Mucosa of descending colon (tissue), 3 donors: ENCODE measurements at regions not wholly inside any gene's neighbourhood (a gene's known extent, or its start where the extent isn't known, plus 50 kb on each side); places are given as distances from the start of the nearest gene placed in this dataset.

Source experiments
- ATAC-seq: fragments of 200-7000 bp; cut with Tn5 transposase; one replicate; pipeline ENCODE4 v1.9.1; 2020; ENCODE audit warnings: mild to moderate bottlenecking, moderate library complexity
- DNase-seq, 3 donors: peaks; one replicate each; pipeline ENCODE4 v3.0.0-alpha.2; 2020
- H3K36me3 ChIP-seq: fragments of 200-600 bp; one replicate; pipeline ENCODE4 v1.8.0; 2021; ENCODE audit warnings: low read depth, mild to moderate bottlenecking
- H3K4me1 ChIP-seq: fragments of 200-600 bp; one replicate; pipeline ENCODE4 v1.8.0; 2021; ENCODE audit warnings: low read depth, mild to moderate bottlenecking
- H3K4me3 ChIP-seq: fragments of 200-600 bp; one replicate; pipeline ENCODE4 v1.8.0; 2021; ENCODE audit warnings: mild to moderate bottlenecking
- H3K9me3 ChIP-seq: fragments of 200-600 bp; one replicate; pipeline ENCODE4 v1.8.0; 2021; ENCODE audit warnings: mild to moderate bottlenecking
- intact Hi-C, 2 donors: fragments of 100-400 bp; cut with DNase I in 1 of 2; cut with micrococcal nuclease in 1 of 2; formaldehyde crosslinking; loops; one replicate each; pipeline versions ENCODE4 v1.11.0 to v1.11.1; 2022; cut with DNase I, micrococcal nuclease
- TF ChIP-seq, protein P1 (sequence below): fragments of 200-600 bp; IDR thresholded peaks from one replicate; pipeline ENCODE4 v1.8.0; 2022; ENCODE audit warnings: antibody characterized with exemption, mild to moderate bottlenecking
- donor health status: DM: no; HTN: no; CAD: no; lungs with moderate emphysema.
- donor health status: DM: no; HTN: no; CAD: no.
- donor health status: DM: no; HTN: yes; CAD: no.

DNA sequence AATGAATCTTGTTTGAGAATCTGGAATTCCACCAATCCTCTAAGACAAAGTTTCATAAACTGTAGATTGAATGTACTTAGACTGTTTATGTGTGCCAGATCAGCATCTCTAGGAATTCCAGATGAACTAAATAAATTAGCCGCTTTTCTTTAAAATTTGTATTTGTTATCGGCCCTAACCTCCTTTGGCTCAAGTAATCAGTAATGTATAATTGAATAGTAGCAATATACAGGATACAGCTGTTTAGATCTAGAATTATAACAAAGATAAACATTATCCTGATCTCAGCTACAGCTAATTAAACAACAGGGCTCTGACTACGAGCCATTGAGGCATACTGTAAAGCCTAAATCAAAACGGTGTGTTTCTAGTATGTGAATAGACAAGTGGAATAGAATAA lies 120.3 kb downstream of the CYB561 start:
- H3K4me1 ChIP-seq: no peaks in the 10 kb centered on the region
- no peak overlapping the region for H3K4me3 ChIP-seq
- DNase-seq: no peak
- TF ChIP-seq, protein P1, sequence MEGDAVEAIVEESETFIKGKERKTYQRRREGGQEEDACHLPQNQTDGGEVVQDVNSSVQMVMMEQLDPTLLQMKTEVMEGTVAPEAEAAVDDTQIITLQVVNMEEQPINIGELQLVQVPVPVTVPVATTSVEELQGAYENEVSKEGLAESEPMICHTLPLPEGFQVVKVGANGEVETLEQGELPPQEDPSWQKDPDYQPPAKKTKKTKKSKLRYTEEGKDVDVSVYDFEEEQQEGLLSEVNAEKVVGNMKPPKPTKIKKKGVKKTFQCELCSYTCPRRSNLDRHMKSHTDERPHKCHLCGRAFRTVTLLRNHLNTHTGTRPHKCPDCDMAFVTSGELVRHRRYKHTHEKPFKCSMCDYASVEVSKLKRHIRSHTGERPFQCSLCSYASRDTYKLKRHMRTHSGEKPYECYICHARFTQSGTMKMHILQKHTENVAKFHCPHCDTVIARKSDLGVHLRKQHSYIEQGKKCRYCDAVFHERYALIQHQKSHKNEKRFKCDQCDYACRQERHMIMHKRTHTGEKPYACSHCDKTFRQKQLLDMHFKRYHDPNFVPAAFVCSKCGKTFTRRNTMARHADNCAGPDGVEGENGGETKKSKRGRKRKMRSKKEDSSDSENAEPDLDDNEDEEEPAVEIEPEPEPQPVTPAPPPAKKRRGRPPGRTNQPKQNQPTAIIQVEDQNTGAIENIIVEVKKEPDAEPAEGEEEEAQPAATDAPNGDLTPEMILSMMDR: no peak
- no peaks in the 10 kb centered on the region for H3K9me3 ChIP-seq
- intact Hi-C loops: no loop called here
- ATAC-seq: no peak
- H3K36me3 ChIP-seq: no peaks in the 10 kb centered on the region

DNA sequence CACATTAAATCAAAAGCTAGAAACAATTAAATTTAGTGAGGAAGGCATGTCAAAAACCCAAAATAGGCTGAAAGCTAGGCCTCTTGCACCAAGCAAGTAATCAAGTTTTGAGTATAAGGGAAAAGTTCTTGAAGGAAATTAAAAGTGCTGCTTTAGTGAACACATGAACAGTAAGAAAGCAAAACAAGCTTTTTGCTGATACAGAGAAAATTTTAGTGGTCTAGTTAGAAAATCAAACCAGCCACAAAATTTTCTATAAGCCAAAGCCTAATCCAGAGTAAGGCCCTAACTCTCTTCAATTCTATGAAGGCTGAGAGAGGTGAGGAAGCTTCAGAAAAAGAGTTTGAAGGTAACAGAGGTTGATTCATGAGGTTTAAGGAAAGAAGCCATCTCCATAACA lies 116.2 kb downstream of the CYB561 start:
- no peaks in the 10 kb centered on the region for H3K36me3 ChIP-seq
- no peak overlapping the region for H3K4me3 ChIP-seq
- no peaks in the 10 kb centered on the region for H3K9me3 ChIP-seq
- H3K4me1 ChIP-seq: no peaks in the 10 kb centered on the region
- intact Hi-C loops: no loop called here
- TF ChIP-seq, protein P1: no peak
- ATAC-seq (no peak), DNase-seq (no peak)

DNA sequence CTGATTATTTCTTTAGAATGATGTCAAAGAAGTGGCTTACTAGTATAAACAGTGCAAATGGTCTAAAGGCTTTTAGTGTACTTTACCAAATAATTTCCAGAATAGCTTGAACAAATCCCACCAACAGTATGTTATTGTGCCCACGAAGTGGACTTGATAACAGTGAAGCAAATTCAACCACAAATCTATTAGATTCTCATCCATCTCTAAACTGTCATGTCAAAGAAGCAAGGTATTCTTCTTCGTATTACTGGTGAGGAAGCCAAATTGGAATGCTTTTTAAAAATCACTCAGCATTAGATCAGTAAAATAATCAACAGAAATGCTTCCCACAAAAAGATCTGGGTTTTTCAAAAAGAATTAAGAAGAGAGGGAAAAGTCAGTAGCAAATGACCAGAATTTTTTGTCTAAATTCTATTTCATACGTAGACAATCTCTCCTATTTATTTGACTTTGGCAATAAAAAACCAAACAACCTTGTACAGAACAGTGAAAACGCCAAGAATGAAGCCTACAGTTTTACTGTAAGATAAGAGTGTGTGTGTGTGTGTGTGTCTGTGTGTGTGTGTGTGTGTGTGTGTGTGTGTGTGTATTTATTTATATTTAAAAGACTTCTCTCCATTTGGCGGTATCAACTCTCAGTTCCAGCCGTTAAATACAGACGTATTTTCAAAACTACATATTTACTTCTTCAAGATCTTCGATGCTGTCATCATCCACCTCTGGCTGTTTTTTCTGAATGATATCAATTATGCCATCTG lies 114.6 kb downstream of the CYB561 start:
- H3K36me3 ChIP-seq: no peaks in the 10 kb centered on the region
- no peak overlapping the region for H3K4me3 ChIP-seq
- no peak for ATAC-seq

DNA sequence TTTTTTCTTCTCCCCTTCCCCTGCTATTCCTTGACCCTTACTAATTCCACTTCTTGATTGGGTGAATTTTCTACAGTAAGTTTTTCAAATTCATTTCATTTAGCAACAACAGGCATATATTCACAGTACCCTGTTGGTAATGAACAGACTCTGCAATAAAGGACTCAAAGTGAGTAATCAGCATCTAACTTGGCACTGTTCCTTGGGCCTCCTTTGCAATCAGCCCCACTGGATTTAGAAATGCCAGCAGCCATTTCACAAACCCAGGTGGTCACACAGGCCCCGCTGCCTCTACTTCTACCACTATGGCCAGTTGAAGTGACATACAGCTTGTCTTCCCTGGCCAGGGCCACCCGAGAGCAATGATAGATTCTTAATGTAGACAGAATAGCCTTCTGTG lies 113.8 kb downstream of the CYB561 start:
- Histone ChIP-seq H3K9me3 (no peaks in the 10 kb centered on the region), H3K4me3 (no peak overlapping the region), H3K4me1 (no peaks in the 10 kb centered on the region), H3K36me3 (no peaks in the 10 kb centered on the region)
- TF ChIP-seq, protein P1: no peak
- intact Hi-C loops: no loop called here
- ATAC-seq: no peak
- DNase-seq: no peak

More for the DNA sequence above, 114.6 kb downstream of the CYB561 start:
- TF ChIP-seq, protein P1: no peak
- Histone ChIP-seq H3K9me3 (no peaks in the 10 kb centered on the region), H3K4me1 (no peaks in the 10 kb centered on the region)
- intact Hi-C loops: no loop called here
- no peak for DNase-seq

DNA sequence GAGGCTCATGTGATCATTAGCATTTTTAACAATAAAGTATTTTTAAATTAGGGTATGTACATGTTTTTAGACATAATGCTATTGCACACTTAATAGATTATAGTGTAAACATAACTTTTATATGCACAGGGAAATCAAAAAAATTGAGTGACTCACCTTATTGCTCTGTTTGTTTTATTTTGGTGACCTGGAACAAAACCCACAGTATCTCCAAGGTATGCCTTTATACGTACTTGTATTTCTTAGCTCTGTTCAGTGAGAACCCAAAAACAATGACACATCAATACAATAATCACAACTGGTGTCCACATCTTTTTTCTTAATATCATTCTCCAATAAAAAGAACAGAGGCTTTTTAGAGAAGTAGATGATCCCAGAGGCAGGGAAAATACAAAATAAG lies 112.2 kb downstream of the CYB561 start:
- TF ChIP-seq, protein P1: no peak
- intact Hi-C loops: no loop called here
- no peaks in the 10 kb centered on the region for H3K9me3 ChIP-seq
- DNase-seq (no peak), ATAC-seq (no peak)
- no peaks in the 10 kb centered on the region for H3K36me3 ChIP-seq
- no peaks in the 10 kb centered on the region for H3K4me1 ChIP-seq
- H3K4me3 ChIP-seq: no peak overlapping the region
